ENCODE measurements at regions not wholly inside any gene's neighbourhood (a gene's known extent, or its start where the extent isn't known, plus 50 kb on each side); places are given as distances from the start of the nearest gene placed in this dataset.

DNA sequence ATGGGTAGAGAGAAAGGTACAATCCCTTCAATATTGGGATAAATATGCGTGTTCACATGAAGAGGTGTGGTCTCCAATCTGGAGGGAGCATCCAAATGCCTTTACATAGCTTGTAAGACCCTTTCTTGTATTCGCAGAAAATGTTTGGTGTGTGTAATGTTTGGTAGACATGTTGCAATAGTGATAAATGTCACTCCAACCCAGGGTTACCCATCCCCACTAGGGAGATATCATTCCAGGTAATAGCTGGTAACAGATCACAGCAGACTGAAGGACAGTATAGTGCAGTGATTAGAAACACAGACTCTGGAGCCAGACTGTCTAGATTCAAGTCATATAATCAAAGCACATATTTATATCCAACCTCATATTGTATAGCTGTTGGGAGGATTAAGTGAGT is 733.6 kb upstream of the TBX3 start:
- no peak overlapping the region for H3K9ac ChIP-seq (ENCODE audit: insufficient read depth, low read length, poor library complexity, severe bottlenecking)
- DNase-seq, result no peak
- H3K27ac ChIP-seq (ENCODE audit: low read depth in 1 of 2, low read length in 2 of 2), result no peak overlapping the region
- no peak overlapping the region for H2AFZ ChIP-seq (ENCODE audit: insufficient read depth, low read depth, low read length, poor library complexity, severe bottlenecking)
- H3K9me3 Mint-ChIP-seq, result peaks cover 0 to 3% (median 0%) of the 10 kb centered on the region in 7 donors
- H3K27me3 ChIP-seq (ENCODE audit: control insufficient read depth in 2 of 2, insufficient read depth in 2 of 2, low read length in 2 of 2), result no peaks in the 10 kb centered on the region
- no peak overlapping the region for H3K4me2 ChIP-seq (replicated peaks; ENCODE audit: extremely low read depth, low read length, poor library complexity, severe bottlenecking)
- no peaks in the 10 kb centered on the region for H3K36me3 ChIP-seq (replicated peaks in 1 of 2; ENCODE audit: control insufficient read depth in 1 of 2, insufficient read depth in 2 of 2, low read length in 2 of 2)
- peaks cover 0 to 1% (median 0%) of the 10 kb centered on the region in 3 donors for H3K27me3 Mint-ChIP-seq (ENCODE audit: low read depth in 3 of 3)
- no peak overlapping the region for H3K27ac Mint-ChIP-seq
- no peaks in the 10 kb centered on the region for H4K20me1 ChIP-seq (ENCODE audit: insufficient read depth, low read length)
- no CpG with 5 or more reads among the region's 2 CpGs for WGBS (ENCODE audit: insufficient coverage)
- H3K79me2 ChIP-seq (ENCODE audit: insufficient read depth, low read length), result no peaks in the 10 kb centered on the region
- no peaks in the 10 kb centered on the region for H3K9me3 ChIP-seq (replicated peaks in 1 of 2; ENCODE audit: control insufficient read depth in 1 of 2, insufficient read depth in 1 of 2, low read length in 2 of 2)
- no peaks in the 10 kb centered on the region for H3K36me3 Mint-ChIP-seq
- no peak overlapping the region for H3K4me3 Mint-ChIP-seq
- intact Hi-C loops (cut with micrococcal nuclease), result no loop called here
- no peaks in the 10 kb centered on the region for H3K4me1 Mint-ChIP-seq
- no peak overlapping the region for H3K4me3 ChIP-seq (replicated peaks in 1 of 3; ENCODE audit: low read depth in 2 of 3, low read length in 3 of 3)
- TF ChIP-seq, protein P1, sequence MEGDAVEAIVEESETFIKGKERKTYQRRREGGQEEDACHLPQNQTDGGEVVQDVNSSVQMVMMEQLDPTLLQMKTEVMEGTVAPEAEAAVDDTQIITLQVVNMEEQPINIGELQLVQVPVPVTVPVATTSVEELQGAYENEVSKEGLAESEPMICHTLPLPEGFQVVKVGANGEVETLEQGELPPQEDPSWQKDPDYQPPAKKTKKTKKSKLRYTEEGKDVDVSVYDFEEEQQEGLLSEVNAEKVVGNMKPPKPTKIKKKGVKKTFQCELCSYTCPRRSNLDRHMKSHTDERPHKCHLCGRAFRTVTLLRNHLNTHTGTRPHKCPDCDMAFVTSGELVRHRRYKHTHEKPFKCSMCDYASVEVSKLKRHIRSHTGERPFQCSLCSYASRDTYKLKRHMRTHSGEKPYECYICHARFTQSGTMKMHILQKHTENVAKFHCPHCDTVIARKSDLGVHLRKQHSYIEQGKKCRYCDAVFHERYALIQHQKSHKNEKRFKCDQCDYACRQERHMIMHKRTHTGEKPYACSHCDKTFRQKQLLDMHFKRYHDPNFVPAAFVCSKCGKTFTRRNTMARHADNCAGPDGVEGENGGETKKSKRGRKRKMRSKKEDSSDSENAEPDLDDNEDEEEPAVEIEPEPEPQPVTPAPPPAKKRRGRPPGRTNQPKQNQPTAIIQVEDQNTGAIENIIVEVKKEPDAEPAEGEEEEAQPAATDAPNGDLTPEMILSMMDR (IDR thresholded peaks at IDR 0.05), result no peak
- no peaks in the 10 kb centered on the region for H3K4me1 ChIP-seq (ENCODE audit: control insufficient read depth in 1 of 2, insufficient read depth in 2 of 2, low read length in 2 of 2)

DNA sequence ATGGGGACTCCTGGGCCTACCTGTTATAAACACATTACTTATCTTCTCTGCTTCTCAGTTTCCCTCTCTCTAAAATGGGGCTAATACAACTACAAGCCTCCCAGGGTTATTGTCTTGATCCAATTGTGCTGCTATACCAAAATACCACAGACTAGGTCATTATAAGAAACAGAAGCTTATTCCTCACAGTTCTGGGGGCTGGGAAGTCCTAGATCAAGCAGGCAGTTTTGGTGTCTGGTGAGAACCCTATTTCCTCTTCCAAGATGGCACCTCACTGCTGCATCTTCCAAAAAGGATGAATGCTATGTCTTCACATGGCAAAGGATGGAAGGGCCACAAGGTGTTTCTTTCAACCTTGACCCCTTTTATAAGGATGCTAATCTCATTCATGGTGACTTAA is 732.9 kb upstream of the TBX3 start:
- Mint-ChIP-seq H3K4me1 (no peaks in the 10 kb centered on the region), H3K27me3 (ENCODE audit: low read depth in 3 of 3) (peaks cover 0 to 1% (median 0%) of the 10 kb centered on the region in 3 donors), H3K36me3 (no peaks in the 10 kb centered on the region), H3K27ac (no peak overlapping the region), H3K4me3 (no peak overlapping the region), H3K9me3 (peaks cover 0 to 3% (median 0%) of the 10 kb centered on the region in 7 donors)
- Histone ChIP-seq H3K36me3 (replicated peaks in 1 of 2; ENCODE audit: control insufficient read depth in 1 of 2, insufficient read depth in 2 of 2, low read length in 2 of 2) (no peaks in the 10 kb centered on the region), H3K27ac (ENCODE audit: low read depth in 1 of 2, low read length in 2 of 2) (no peak overlapping the region), H3K4me3 (replicated peaks in 1 of 3; ENCODE audit: low read depth in 2 of 3, low read length in 3 of 3) (no peak overlapping the region), H3K27me3 (ENCODE audit: control insufficient read depth in 2 of 2, insufficient read depth in 2 of 2, low read length in 2 of 2) (no peaks in the 10 kb centered on the region), H2AFZ (ENCODE audit: insufficient read depth, low read depth, low read length, poor library complexity, severe bottlenecking) (no peak overlapping the region), H3K9ac (ENCODE audit: insufficient read depth, low read length, poor library complexity, severe bottlenecking) (no peak overlapping the region), H3K4me1 (ENCODE audit: control insufficient read depth in 1 of 2, insufficient read depth in 2 of 2, low read length in 2 of 2) (no peaks in the 10 kb centered on the region), H3K79me2 (ENCODE audit: insufficient read depth, low read length) (no peaks in the 10 kb centered on the region), H3K9me3 (replicated peaks in 1 of 2; ENCODE audit: control insufficient read depth in 1 of 2, insufficient read depth in 1 of 2, low read length in 2 of 2) (no peaks in the 10 kb centered on the region), H4K20me1 (ENCODE audit: insufficient read depth, low read length) (no peaks in the 10 kb centered on the region), H3K4me2 (replicated peaks; ENCODE audit: extremely low read depth, low read length, poor library complexity, severe bottlenecking) (no peak overlapping the region)
- DNase-seq, result no peak
- intact Hi-C loops (cut with micrococcal nuclease), result no loop called here
- TF ChIP-seq, protein P1 (IDR thresholded peaks at IDR 0.05), result no peak
